Endothelial cell (in vitro differentiated cells): ENCODE measurements at regions not wholly inside any gene's neighbourhood (a gene's known extent, or its start where the extent isn't known, plus 50 kb on each side); places are given as distances from the start of the nearest gene placed in this dataset.
"Not testable (repeated sequence)": the region's sequence is repeated elsewhere in the genome, so short reads cannot be mapped to it uniquely, and the experiment has no call there.

Source experiments
- DNase-seq: peaks from one replicate; pipeline ENCODE4 v3.0.0; 2021; ENCODE audit warnings: low spot score
- H3K27ac Mint-ChIP-seq: one replicate; pipeline ENCODE4 v1.8.0; 2021; ENCODE audit warnings: mixed read lengths, inconsistent platforms; ENCODE audit not compliant: unreplicated experiment
- H3K27me3 Mint-ChIP-seq: one replicate; pipeline ENCODE4 v1.8.0; 2021; ENCODE audit warnings: mild to moderate bottlenecking, moderate library complexity, mixed read lengths, inconsistent platforms; ENCODE audit not compliant: unreplicated experiment
- H3K36me3 Mint-ChIP-seq: one replicate; pipeline ENCODE4 v1.8.0; 2021; ENCODE audit warnings: mild to moderate bottlenecking, low read depth, mixed read lengths, inconsistent platforms; ENCODE audit not compliant: unreplicated experiment
- H3K4me1 Mint-ChIP-seq: one replicate; pipeline ENCODE4 v1.8.0; 2021; ENCODE audit warnings: mild to moderate bottlenecking, mixed read lengths, inconsistent platforms; ENCODE audit not compliant: unreplicated experiment
- H3K4me3 Mint-ChIP-seq: one replicate; pipeline ENCODE4 v1.8.0; 2021; ENCODE audit warnings: mild to moderate bottlenecking, mixed read lengths, inconsistent platforms; ENCODE audit not compliant: unreplicated experiment
- H3K9me3 Mint-ChIP-seq: one replicate; pipeline ENCODE4 v1.8.0; 2021; ENCODE audit warnings: mixed read lengths, inconsistent platforms; ENCODE audit not compliant: unreplicated experiment

DNA sequence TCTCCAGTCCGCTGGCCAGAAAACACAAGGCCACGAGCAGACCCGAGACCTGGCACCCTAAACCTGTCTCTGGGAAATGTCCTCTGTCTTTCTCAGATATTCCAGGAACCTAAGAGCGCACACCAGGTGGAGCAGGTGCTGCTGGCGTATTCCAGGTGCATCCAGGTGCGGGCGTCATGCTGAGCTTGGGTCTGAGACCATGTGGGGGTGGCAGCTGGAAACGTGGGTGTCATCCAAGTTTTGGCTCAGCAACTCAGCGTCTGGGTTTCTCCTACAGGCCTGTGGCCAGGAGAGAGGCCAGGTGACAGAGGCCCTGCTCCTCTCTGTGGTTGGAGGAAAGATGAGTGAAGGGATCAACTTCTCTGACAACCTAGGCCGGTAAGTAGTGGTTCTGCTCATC is 103.3 kb upstream of the PZP start:
- not testable (repeated sequence) for H3K27me3 Mint-ChIP-seq, H3K4me1 Mint-ChIP-seq, H3K27ac Mint-ChIP-seq, DNase-seq, H3K4me3 Mint-ChIP-seq, H3K36me3 Mint-ChIP-seq, H3K9me3 Mint-ChIP-seq

DNA sequence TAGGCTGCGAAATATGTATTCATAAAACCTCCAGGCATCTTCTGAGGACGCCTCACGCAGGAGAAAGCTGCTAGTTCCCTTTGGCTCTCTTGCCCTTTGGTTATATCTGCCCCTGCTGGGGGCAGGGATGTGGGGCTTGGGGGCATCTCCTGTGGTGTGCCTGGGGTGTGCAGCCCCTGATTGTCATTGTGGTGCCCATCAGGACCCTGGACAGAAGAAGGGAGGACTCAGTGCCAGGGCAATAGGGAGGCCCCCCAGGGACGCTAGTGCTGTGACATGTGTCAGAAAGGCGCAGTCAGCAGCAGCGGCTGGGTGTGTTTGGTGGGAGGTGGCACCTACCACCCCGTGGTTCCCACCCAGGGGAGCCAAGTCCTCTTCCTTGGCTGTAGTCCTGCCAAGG is 102.5 kb upstream of the PZP start:
- DNase-seq, H3K36me3 Mint-ChIP-seq, H3K4me1 Mint-ChIP-seq: not testable (repeated sequence)

GRCh38 chr12:9309749-9310148 is 101.6 kb upstream of the PZP start:
- not testable (repeated sequence) for H3K9me3 Mint-ChIP-seq, H3K4me1 Mint-ChIP-seq, H3K27me3 Mint-ChIP-seq, DNase-seq, H3K36me3 Mint-ChIP-seq, H3K4me3 Mint-ChIP-seq, H3K27ac Mint-ChIP-seq

More for the DNA sequence above, 102.5 kb upstream of the PZP start:
- H3K27ac Mint-ChIP-seq, H3K4me3 Mint-ChIP-seq, H3K27me3 Mint-ChIP-seq, H3K9me3 Mint-ChIP-seq: not testable (repeated sequence)

DNA sequence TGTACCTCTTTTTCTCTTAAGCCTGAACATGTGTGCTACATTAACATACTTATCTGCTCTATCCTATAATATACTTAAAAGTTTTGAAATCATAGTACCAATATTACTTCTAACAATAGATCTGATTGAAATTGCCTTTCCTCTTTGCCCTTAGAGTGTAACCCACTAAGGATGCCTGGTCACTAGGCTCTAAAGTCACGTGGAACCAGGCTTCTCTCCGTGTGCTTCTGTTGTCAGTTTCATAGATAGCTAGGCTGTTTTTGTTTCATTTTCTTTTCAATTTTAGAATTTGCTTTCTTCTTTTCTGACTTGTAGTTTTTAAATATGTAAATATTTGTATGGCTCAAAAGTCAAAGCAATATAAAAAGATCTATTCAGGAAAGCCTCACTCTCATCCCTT is 100.5 kb upstream of the PZP start:
- H3K27ac Mint-ChIP-seq, H3K36me3 Mint-ChIP-seq, H3K9me3 Mint-ChIP-seq, H3K27me3 Mint-ChIP-seq, DNase-seq, H3K4me3 Mint-ChIP-seq, H3K4me1 Mint-ChIP-seq: not testable (repeated sequence)

DNA sequence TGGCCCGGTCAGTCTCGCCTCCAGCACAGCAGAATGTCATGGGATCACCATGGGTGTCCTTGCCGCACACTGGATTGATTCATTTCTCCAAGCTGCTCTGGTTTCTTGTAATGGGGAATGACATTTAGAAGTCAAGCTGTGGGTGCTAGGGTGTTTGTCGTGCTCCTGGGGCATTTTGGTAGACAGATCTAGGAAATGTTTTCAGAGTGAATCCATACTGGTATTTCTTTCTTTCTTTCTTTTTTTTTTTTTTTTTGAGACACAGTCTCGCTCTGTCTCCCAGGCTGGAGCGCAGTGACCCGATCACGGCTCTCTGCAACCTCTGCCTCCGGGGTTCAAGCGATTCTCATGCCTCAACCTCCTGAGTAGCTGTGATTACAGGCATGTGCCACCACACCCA is 100.0 kb upstream of the PZP start:
- DNase-seq, H3K27me3 Mint-ChIP-seq, H3K4me3 Mint-ChIP-seq, H3K36me3 Mint-ChIP-seq, H3K27ac Mint-ChIP-seq, H3K4me1 Mint-ChIP-seq, H3K9me3 Mint-ChIP-seq: not testable (repeated sequence)

GRCh38 chr12:9307255-9307654 is 99.1 kb upstream of the PZP start:
- not testable (repeated sequence) for DNase-seq, H3K36me3 Mint-ChIP-seq, H3K4me1 Mint-ChIP-seq, H3K27me3 Mint-ChIP-seq, H3K4me3 Mint-ChIP-seq, H3K27ac Mint-ChIP-seq, H3K9me3 Mint-ChIP-seq

DNA sequence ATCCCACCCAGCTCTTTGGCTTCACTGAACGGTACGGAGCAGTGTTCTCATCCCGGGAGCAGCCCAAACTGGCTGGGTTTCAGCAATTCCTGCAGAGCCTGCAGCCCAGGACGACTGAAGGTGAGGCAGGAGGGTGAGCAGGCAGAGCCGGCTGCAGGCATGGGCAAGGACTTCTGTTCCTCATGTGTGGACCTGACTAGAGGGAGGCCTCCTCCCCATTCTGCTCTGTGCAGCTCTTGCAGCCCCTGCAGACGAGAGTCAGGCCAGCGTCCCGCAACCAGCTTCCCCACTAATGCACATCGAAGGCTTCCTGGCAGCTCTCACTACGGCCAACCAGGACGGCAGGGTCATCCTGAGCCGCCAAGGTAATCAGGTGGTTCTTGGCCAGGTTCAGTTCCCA is 97.8 kb upstream of the PZP start:
- H3K9me3 Mint-ChIP-seq, DNase-seq, H3K36me3 Mint-ChIP-seq, H3K4me1 Mint-ChIP-seq, H3K27me3 Mint-ChIP-seq, H3K27ac Mint-ChIP-seq, H3K4me3 Mint-ChIP-seq: not testable (repeated sequence)

DNA sequence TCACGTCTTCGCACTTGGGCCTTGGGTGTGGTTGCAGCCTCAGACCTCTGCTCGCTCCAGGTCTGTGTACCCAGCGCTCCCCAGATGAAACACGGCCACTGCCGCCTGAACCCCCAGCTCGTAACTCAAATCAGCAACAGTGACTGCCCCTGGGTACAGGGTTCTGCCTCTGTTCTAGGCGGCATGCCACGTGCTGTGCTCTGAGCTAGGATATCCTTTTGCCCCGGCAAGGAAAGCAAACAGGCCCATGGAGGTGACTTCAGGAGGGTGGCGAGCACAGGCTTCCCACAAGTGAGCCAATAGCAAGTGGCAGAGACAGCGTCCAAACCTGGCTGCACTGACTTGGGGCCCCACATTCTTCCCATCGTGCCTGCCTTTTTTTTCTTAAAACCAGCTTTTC is 96.3 kb upstream of the PZP start:
- DNase-seq, result not testable (repeated sequence)

DNA sequence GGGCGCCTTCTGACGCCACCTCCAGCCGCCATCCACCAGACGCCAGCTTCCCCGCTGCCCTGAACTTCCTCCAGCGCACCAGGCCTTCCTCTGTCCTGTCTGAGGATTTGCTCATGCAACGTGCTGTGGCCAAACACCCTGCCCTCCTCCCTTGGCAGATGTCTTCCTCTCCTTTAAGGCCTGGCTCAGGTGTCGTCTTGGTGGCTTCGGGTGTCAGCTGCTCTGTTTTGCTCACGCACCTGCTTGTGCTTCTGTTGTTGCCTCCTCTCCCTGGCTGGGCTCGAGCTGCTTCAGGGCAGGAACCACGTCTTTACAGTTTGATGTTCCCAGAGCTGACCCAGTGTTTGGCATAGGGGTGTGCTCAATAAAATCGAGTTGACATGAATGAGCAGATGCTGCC is 87.7 kb upstream of the PZP start:
- not testable (repeated sequence) for H3K27ac Mint-ChIP-seq, H3K9me3 Mint-ChIP-seq, H3K4me1 Mint-ChIP-seq, H3K27me3 Mint-ChIP-seq, H3K4me3 Mint-ChIP-seq, H3K36me3 Mint-ChIP-seq, DNase-seq

More for the DNA sequence above, 96.3 kb upstream of the PZP start:
- H3K4me1 Mint-ChIP-seq, H3K36me3 Mint-ChIP-seq, H3K27me3 Mint-ChIP-seq, H3K4me3 Mint-ChIP-seq, H3K27ac Mint-ChIP-seq, H3K9me3 Mint-ChIP-seq: not testable (repeated sequence)

DNA sequence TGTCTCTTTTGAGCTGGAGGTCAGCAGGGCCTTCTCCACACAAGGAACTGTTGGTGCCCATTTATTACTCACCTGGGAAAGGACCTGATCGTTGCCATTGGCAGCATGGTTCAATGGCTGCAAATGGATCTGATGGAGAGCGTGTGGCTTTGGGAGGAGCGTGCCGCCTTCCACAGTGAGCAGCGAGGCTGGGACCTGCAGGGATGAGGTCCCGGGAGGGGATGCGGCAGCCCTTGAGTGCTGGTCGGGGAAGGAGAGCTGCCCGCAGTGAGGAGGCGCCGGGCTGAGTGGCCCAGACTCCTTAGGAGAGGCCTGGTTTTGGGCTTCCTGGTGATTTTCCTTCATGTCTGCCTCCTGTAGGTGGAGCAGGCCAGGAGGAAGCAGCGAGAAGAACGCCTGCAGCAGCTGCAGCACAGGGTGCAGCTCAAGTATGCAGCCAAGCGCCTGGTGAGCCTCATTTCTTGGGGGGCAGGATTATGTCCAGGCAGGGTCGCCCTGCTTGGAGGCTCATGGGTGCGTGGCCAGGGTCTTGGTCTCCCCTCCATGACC is 86.0 kb upstream of the PZP start:
- H3K4me1 Mint-ChIP-seq, H3K9me3 Mint-ChIP-seq, DNase-seq, H3K36me3 Mint-ChIP-seq, H3K4me3 Mint-ChIP-seq, H3K27me3 Mint-ChIP-seq, H3K27ac Mint-ChIP-seq: not testable (repeated sequence)

GRCh38 chr12:9293391-9293790 is 85.2 kb upstream of the PZP start:
- not testable (repeated sequence) for H3K4me1 Mint-ChIP-seq, H3K36me3 Mint-ChIP-seq, H3K27me3 Mint-ChIP-seq, H3K9me3 Mint-ChIP-seq, H3K27ac Mint-ChIP-seq, DNase-seq, H3K4me3 Mint-ChIP-seq

- not testable (repeated sequence) for H3K4me3 Mint-ChIP-seq, H3K36me3 Mint-ChIP-seq, DNase-seq, H3K27ac Mint-ChIP-seq, H3K27me3 Mint-ChIP-seq, H3K4me1 Mint-ChIP-seq, H3K9me3 Mint-ChIP-seq
Measured at GRCh38 chr12:9289984-9290383, 81.8 kb upstream of the PZP start.

DNA sequence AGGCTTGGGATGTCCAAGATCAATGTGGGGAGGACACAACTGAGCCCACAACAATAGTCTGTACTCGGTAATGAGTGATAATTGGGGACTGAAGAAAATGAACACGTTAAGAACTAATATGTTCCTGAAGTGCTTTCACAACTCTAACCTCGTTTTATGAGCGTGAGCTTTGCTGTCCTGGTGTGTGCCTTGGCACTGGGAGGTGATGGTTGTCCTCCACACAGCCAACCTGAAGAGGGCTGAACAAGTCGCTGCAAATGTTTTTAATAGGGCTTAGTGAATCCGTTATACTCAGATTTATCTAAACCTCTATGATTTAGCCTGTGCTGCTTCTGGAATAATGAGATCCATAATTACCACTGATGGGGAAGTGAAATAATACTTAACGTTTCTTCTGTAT is 76.5 kb upstream of the PZP start:
- H3K27me3 Mint-ChIP-seq, H3K9me3 Mint-ChIP-seq, DNase-seq, H3K4me1 Mint-ChIP-seq, H3K4me3 Mint-ChIP-seq, H3K27ac Mint-ChIP-seq, H3K36me3 Mint-ChIP-seq: not testable (repeated sequence)
